AG04449 (cell line): ENCODE measurements at regions not wholly inside any gene's neighbourhood (a gene's known extent, or its start where the extent isn't known, plus 50 kb on each side); places are given as distances from the start of the nearest gene placed in this dataset.

Experiments used
- CTCF ChIA-PET: fragments of 350-600 bp; formaldehyde crosslinking; extraction: SDS; loops from one replicate; lab custom pipeline; 2021; ENCODE audit warnings: antibody characterized with exemption; lab: Yijun Ruan, JAX
- POLR2A ChIA-PET: fragments of 400-600, 350-600 bp; formaldehyde crosslinking; extraction: SDS; loops from one replicate; lab custom pipeline; 2020; ENCODE audit warnings: antibody characterized with exemption, inconsistent platforms; lab: Yijun Ruan, JAX
- DNase-seq: peaks from one replicate; pipeline ENCODE4 v3.0.0-alpha.2; 2010; ENCODE audit warnings: low read depth, low spot score
- H3K4me3 ChIP-seq: 2 replicates; pipeline ENCODE4 v1.5.1; 2011; ENCODE audit warnings: low read depth, mild to moderate bottlenecking, control low read depth, low read length
- CTCF ChIP-seq: IDR thresholded peaks from one replicate; pipeline ENCODE4 v1.5.1; 2011; ENCODE audit warnings: mild to moderate bottlenecking, moderate library complexity, low read length, control low read depth, inconsistent platforms; ENCODE audit not compliant: insufficient read depth; ENCODE audit errors: missing control alignments

- H3K4me3 ChIP-seq, result no peak overlapping the region
- DNase-seq, result no peak
- TF ChIP-seq CTCF, result no peak
- CTCF ChIA-PET, result no interaction called here
- POLR2A ChIA-PET, result no interaction called here
Observed at GRCh38 chr14:48731260-48731659, 854.9 kb downstream of the RPS29 start.

GRCh38 chr14:48726080-48726642 lies 860.0 kb downstream of the RPS29 start:
- POLR2A ChIA-PET, result no interaction called here
- H3K4me3 ChIP-seq, result no peak overlapping the region
- CTCF ChIA-PET, result no interaction called here
- no peak for DNase-seq
- TF ChIP-seq CTCF, result no peak

- ChIA-PET POLR2A (no interaction called here), CTCF (no interaction called here)
- DNase-seq, result no peak
- TF ChIP-seq CTCF, result no peak
- H3K4me3 ChIP-seq, result no peak overlapping the region
Observed at GRCh38 chr14:48725051-48725734, 861.0 kb downstream of the RPS29 start.

- CTCF ChIA-PET, result no interaction called here
- no peak overlapping the region for H3K4me3 ChIP-seq
- no peak for TF ChIP-seq CTCF
- POLR2A ChIA-PET, result no interaction called here
- no peak for DNase-seq
Observed at GRCh38 chr14:48723841-48724495, 862.2 kb downstream of the RPS29 start.

- ChIA-PET POLR2A (no interaction called here), CTCF (no interaction called here)
- no peak for DNase-seq
- TF ChIP-seq CTCF, result no peak
- no peak overlapping the region for H3K4me3 ChIP-seq
Observed at GRCh38 chr14:48714366-48714765, 871.8 kb downstream of the RPS29 start.

- POLR2A ChIA-PET, result no interaction called here
- CTCF ChIA-PET, result no interaction called here
- no peak overlapping the region for H3K4me3 ChIP-seq
Observed at GRCh38 chr14:48710133-48710532, 876.0 kb downstream of the RPS29 start.

More at GRCh38 chr14:48710133-48710532, 876.0 kb downstream of the RPS29 start:
- TF ChIP-seq CTCF, result no peak
- no peak for DNase-seq
